Activated CD4-positive, alpha-beta T cell treated with anti-CD3 and anti-CD28 coated beads, Interleukin-2, amount 10 ng/mL, durations not matched to agents 7 days and 5 days (primary cell): ENCODE measurements at regions not wholly inside any gene's neighbourhood (a gene's known extent, or its start where the extent isn't known, plus 50 kb on each side); places are given as distances from the start of the nearest gene placed in this dataset.

Source experiments
- CTCF ChIA-PET: fragments of 350-600 bp; sonication (Branson Sonifier 250); formaldehyde crosslinking; loops from one replicate; lab custom pipeline; 2021; ENCODE audit warnings: antibody characterized with exemption; lab: Charles Lee
- POLR2A ChIA-PET: fragments of 350-600 bp; sonication (Branson Sonifier 250); formaldehyde crosslinking; loops from one replicate; lab custom pipeline; 2021; ENCODE audit warnings: antibody characterized with exemption; lab: Charles Lee
- DNase-seq: peaks from one replicate; pipeline ENCODE4 v3.0.0-alpha.2; 2020
- H3K27ac Mint-ChIP-seq: one replicate; pipeline ENCODE4 v1.8.0; 2021; ENCODE audit warnings: mild to moderate bottlenecking, moderate library complexity, mixed read lengths
- H3K27me3 Mint-ChIP-seq: one replicate; pipeline ENCODE4 v1.8.0; 2021; ENCODE audit warnings: mixed read lengths
- H3K36me3 Mint-ChIP-seq: one replicate; pipeline ENCODE4 v1.8.0; 2021; ENCODE audit warnings: low read depth, mixed read lengths
- H3K4me1 Mint-ChIP-seq: one replicate; pipeline ENCODE4 v1.8.0; 2021; ENCODE audit warnings: mixed read lengths
- H3K4me3 Mint-ChIP-seq: one replicate; pipeline ENCODE4 v1.8.0; 2021; ENCODE audit warnings: mild to moderate bottlenecking, moderate library complexity, mixed read lengths
- H3K9me3 Mint-ChIP-seq: one replicate; pipeline ENCODE4 v1.8.0; 2021; ENCODE audit warnings: mixed read lengths

DNA sequence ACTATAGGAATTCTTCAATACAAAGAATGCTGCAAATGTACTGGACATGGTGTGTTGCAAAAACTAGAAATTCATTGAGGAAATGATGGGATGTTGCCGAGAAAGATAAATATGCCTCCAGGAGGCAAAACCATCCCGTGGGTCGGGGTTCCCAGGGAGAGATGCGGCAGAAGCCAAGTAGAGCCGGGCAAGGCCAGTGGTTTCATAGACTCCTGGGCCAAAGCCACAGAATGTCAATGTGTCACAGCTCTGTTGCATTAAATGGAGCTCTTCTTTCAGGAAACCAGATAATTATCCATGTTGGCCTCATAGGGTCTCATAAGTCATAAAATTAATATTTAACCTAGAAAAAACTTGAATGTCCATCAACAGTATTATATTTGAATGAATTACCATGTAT, 419.5 kb upstream of the CDH10 start:
- POLR2A ChIA-PET: no interaction called here
- no peaks in the 10 kb centered on the region for H3K4me1 Mint-ChIP-seq
- H3K4me3 Mint-ChIP-seq: no peak overlapping the region
- H3K27me3 Mint-ChIP-seq: no peaks in the 10 kb centered on the region
- CTCF ChIA-PET: no interaction called here
- peaks cover 20% of the 10 kb centered on the region for H3K9me3 Mint-ChIP-seq
- no peak overlapping the region for H3K27ac Mint-ChIP-seq
- DNase-seq: no peak
- no peaks in the 10 kb centered on the region for H3K36me3 Mint-ChIP-seq

- ChIA-PET CTCF (no interaction called here), POLR2A (no interaction called here)
- Mint-ChIP-seq H3K27ac (no peak overlapping the region), H3K4me1 (no peaks in the 10 kb centered on the region), H3K36me3 (no peaks in the 10 kb centered on the region), H3K27me3 (no peaks in the 10 kb centered on the region), H3K4me3 (no peak overlapping the region), H3K9me3 (peaks cover 24% of the 10 kb centered on the region)
- no peak for DNase-seq
Observed at GRCh38 chr5:25060575-25060974, 415.8 kb upstream of the CDH10 start.

DNA sequence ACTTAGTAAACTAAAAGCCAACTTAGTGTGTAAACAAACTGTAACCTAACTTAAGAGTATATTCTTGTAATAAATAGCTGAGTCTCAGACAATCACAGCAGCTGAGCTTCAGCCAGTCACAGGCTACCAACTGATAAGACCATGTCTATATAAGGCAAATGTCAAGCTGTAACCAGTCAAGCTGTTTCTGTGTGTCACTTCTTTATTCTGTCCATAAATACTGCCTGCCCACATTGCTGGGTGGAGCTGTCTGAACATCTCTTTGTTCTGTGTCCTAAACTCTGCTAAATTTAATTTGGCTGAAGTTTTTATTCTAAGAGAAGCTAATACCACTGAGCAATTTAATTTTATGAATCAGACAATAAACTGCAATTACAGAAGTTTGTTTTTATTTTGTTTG, 412.1 kb upstream of the CDH10 start:
- H3K27ac Mint-ChIP-seq: no peak overlapping the region
- ChIA-PET POLR2A (no interaction called here), CTCF (no interaction called here)
- H3K27me3 Mint-ChIP-seq: no peaks in the 10 kb centered on the region
- H3K4me1 Mint-ChIP-seq: no peaks in the 10 kb centered on the region
- no peak for DNase-seq
- H3K9me3 Mint-ChIP-seq: peaks cover 18% of the 10 kb centered on the region
- H3K36me3 Mint-ChIP-seq: no peaks in the 10 kb centered on the region
- H3K4me3 Mint-ChIP-seq: no peak overlapping the region

DNA sequence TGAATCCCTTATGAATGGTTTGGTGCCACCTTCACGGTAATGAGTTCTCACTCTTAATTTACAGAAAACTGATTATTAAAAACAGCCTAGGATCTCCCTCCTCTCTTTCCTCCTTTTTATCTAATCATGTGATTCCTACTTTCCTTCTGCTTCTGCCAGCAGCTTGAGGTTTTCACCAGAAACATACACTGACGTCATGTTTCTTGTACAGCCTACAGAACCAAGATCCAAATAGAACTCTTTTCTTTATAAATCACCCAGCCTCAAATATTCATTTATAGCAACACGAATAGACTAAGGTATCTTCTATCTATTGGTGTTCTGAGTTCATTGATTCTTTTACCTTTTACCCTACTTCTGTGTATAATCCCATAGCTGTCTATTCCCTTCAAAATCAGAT, 388.9 kb upstream of the CDH10 start:
- DNase-seq: no peak
- POLR2A ChIA-PET: no interaction called here
- Mint-ChIP-seq H3K9me3 (peaks cover 15% of the 10 kb centered on the region), H3K27me3 (no peaks in the 10 kb centered on the region), H3K4me3 (no peak overlapping the region), H3K36me3 (no peaks in the 10 kb centered on the region), H3K27ac (no peak overlapping the region), H3K4me1 (no peaks in the 10 kb centered on the region)
- CTCF ChIA-PET: no interaction called here

DNA sequence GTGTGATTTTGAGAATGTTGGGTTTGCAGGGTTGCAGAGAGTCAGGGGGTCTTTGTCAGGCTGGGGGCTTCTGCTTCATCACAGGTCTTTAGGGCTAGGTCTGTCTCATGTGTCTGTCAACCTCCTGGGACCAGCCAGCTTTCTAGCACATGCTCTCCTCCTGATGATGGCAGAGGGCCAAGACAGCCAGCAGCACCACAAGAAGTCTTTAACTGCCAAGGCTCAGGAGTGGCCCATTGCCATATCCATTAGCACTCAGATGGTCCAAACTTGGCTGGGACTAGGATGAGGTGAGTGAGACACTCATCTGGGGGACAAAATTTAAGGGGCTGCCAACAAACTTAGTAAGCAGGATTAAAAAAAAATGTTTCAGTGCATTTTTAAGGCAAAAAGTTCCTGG, 384.2 kb upstream of the CDH10 start:
- H3K27ac Mint-ChIP-seq: no peak overlapping the region
- ChIA-PET CTCF (no interaction called here), POLR2A (no interaction called here)
- no peak for DNase-seq
- no peak overlapping the region for H3K4me3 Mint-ChIP-seq
- no peaks in the 10 kb centered on the region for H3K4me1 Mint-ChIP-seq
- H3K9me3 Mint-ChIP-seq: peaks cover 33% of the 10 kb centered on the region
- H3K27me3 Mint-ChIP-seq: no peaks in the 10 kb centered on the region
- H3K36me3 Mint-ChIP-seq: no peaks in the 10 kb centered on the region

GRCh38 chr5:25027526-25027925, 382.7 kb upstream of the CDH10 start:
- H3K4me1 Mint-ChIP-seq: no peaks in the 10 kb centered on the region
- H3K36me3 Mint-ChIP-seq: no peaks in the 10 kb centered on the region
- peaks cover 28% of the 10 kb centered on the region for H3K9me3 Mint-ChIP-seq
- DNase-seq: no peak
- POLR2A ChIA-PET: no interaction called here
- H3K27me3 Mint-ChIP-seq: no peaks in the 10 kb centered on the region
- H3K4me3 Mint-ChIP-seq: no peak overlapping the region
- CTCF ChIA-PET: no interaction called here
- no peak overlapping the region for H3K27ac Mint-ChIP-seq

GRCh38 chr5:25027061-25027460, 382.3 kb upstream of the CDH10 start:
- DNase-seq: no peak
- no peaks in the 10 kb centered on the region for H3K27me3 Mint-ChIP-seq
- CTCF ChIA-PET: no interaction called here
- POLR2A ChIA-PET: no interaction called here
- no peak overlapping the region for H3K27ac Mint-ChIP-seq
- peaks cover 25% of the 10 kb centered on the region for H3K9me3 Mint-ChIP-seq
- H3K4me3 Mint-ChIP-seq: no peak overlapping the region
- no peaks in the 10 kb centered on the region for H3K4me1 Mint-ChIP-seq
- H3K36me3 Mint-ChIP-seq: no peaks in the 10 kb centered on the region

DNA sequence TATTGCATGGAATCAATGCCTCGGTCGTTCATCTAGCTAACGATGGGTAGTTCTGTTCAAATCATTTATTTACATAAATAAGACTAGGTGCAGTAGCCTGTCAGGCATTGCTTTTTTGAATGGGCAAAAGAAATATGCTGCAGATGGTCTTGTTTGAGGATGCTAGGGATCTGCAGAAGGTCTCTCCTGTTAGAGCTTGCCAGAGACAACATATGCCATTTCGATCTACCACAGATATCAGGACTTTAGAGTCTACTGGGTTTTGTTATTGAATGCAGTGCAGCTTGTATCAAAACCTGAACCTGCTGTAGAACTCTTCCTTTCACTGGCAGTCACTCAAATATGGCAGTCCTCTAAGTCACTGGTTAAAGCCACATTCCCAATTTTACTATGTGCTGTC, 381.1 kb upstream of the CDH10 start:
- ChIA-PET CTCF (no interaction called here), POLR2A (no interaction called here)
- Mint-ChIP-seq H3K4me1 (no peaks in the 10 kb centered on the region), H3K9me3 (peaks cover 31% of the 10 kb centered on the region), H3K36me3 (no peaks in the 10 kb centered on the region), H3K4me3 (no peak overlapping the region), H3K27me3 (no peaks in the 10 kb centered on the region), H3K27ac (no peak overlapping the region)
- DNase-seq: no peak

- Mint-ChIP-seq H3K4me1 (no peaks in the 10 kb centered on the region), H3K36me3 (no peaks in the 10 kb centered on the region), H3K4me3 (no peak overlapping the region), H3K27me3 (no peaks in the 10 kb centered on the region), H3K9me3 (peaks cover 18% of the 10 kb centered on the region), H3K27ac (no peak overlapping the region)
- POLR2A ChIA-PET: no interaction called here
- CTCF ChIA-PET: no interaction called here
- DNase-seq: no peak
Observed at GRCh38 chr5:25020454-25020853, 375.7 kb upstream of the CDH10 start.

GRCh38 chr5:25009063-25009462, 364.3 kb upstream of the CDH10 start:
- Mint-ChIP-seq H3K27me3 (no peaks in the 10 kb centered on the region), H3K36me3 (no peaks in the 10 kb centered on the region), H3K4me3 (no peak overlapping the region), H3K27ac (no peak overlapping the region), H3K4me1 (no peaks in the 10 kb centered on the region), H3K9me3 (peaks cover 9% of the 10 kb centered on the region)
- no peak for DNase-seq
- CTCF ChIA-PET: no interaction called here
- POLR2A ChIA-PET: no interaction called here

DNA sequence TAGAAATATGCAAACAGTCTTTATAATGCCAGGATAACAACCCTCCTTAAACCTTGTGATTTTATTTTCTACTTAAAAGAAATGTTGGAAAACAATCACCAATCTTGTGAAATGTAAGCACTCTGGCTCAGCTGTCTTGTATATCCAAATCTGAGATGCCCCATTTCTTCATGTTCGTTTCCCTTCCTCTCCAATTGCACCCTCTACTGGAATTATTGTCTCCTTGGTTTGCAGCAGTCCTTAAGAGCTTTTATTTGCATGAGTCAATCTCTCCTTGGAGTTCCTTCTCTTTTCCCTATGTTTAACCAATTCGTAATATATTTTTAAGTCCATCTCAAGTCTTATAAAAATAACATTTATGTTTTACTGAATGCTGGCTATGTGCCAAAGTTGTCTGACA, 362.0 kb upstream of the CDH10 start:
- Mint-ChIP-seq H3K4me3 (no peak overlapping the region), H3K27ac (no peak overlapping the region), H3K36me3 (no peaks in the 10 kb centered on the region), H3K27me3 (no peaks in the 10 kb centered on the region), H3K4me1 (no peaks in the 10 kb centered on the region), H3K9me3 (peaks cover 11% of the 10 kb centered on the region)
- CTCF ChIA-PET: no interaction called here
- POLR2A ChIA-PET: no interaction called here
- DNase-seq: no peak

DNA sequence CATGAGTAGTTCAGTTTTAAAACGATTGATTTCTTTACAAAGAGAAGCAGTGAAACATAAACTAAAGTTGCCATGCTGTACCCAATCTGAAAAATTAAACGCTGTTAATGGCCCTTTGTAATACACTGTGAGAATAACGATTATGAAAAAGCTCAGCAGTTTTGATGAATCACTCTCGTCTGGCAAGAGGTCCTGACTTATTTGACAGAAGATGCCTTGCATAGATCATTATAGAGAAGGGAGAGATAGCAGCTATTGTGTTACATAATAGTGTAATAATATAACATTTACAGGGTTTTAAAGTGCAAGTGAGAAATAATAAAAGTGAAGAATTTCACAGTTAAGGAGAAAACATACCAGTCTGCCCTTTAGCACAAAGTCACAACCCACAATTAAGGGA, 361.5 kb upstream of the CDH10 start:
- Mint-ChIP-seq H3K4me3 (no peak overlapping the region), H3K27me3 (no peaks in the 10 kb centered on the region), H3K9me3 (peaks cover 12% of the 10 kb centered on the region), H3K27ac (no peak overlapping the region), H3K4me1 (no peaks in the 10 kb centered on the region), H3K36me3 (no peaks in the 10 kb centered on the region)
- no peak for DNase-seq
- ChIA-PET POLR2A (no interaction called here), CTCF (no interaction called here)

GRCh38 chr5:25005431-25005830, 360.7 kb upstream of the CDH10 start:
- H3K36me3 Mint-ChIP-seq: no peaks in the 10 kb centered on the region
- peaks cover 9% of the 10 kb centered on the region for H3K9me3 Mint-ChIP-seq
- ChIA-PET POLR2A (no interaction called here), CTCF (no interaction called here)
- DNase-seq: no peak
- H3K4me3 Mint-ChIP-seq: no peak overlapping the region
- no peaks in the 10 kb centered on the region for H3K27me3 Mint-ChIP-seq
- no peaks in the 10 kb centered on the region for H3K4me1 Mint-ChIP-seq
- no peak overlapping the region for H3K27ac Mint-ChIP-seq

DNA sequence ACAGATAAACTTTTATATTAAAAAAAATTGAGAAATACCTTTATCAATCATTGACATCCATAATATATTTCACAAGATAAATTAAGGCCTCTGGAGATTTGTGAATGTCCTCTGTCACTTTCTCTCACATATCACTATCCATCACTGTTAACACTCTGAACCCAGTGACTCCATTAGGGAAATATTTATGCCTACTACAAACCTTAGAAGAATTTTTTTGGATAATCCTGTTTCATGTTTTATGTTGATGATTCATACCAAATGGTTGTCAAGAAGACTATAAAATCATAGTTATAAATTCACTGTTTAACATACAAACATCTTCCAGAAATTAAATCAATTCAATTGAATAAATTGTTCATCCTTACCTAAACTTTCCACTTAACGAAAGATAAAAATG, 357.6 kb upstream of the CDH10 start:
- Mint-ChIP-seq H3K4me1 (no peaks in the 10 kb centered on the region), H3K27me3 (no peaks in the 10 kb centered on the region), H3K36me3 (no peaks in the 10 kb centered on the region), H3K27ac (no peak overlapping the region), H3K4me3 (no peak overlapping the region), H3K9me3 (peaks cover 13% of the 10 kb centered on the region)
- no peak for DNase-seq
- ChIA-PET POLR2A (no interaction called here), CTCF (no interaction called here)

- no peaks in the 10 kb centered on the region for H3K27me3 Mint-ChIP-seq
- no peaks in the 10 kb centered on the region for H3K36me3 Mint-ChIP-seq
- no peak for DNase-seq
- no peak overlapping the region for H3K4me3 Mint-ChIP-seq
- H3K9me3 Mint-ChIP-seq: peaks cover 27% of the 10 kb centered on the region
- ChIA-PET POLR2A (no interaction called here), CTCF (no interaction called here)
- H3K4me1 Mint-ChIP-seq: no peaks in the 10 kb centered on the region
- no peak overlapping the region for H3K27ac Mint-ChIP-seq
Observed at GRCh38 chr5:24999732-25000131, 355.0 kb upstream of the CDH10 start.
